HUES48 (cell line): ENCODE measurements at regions not wholly inside any gene's neighbourhood (a gene's known extent, or its start where the extent isn't known, plus 50 kb on each side); places are given as distances from the start of the nearest gene placed in this dataset.

ENCODE experiments used
- H3K27ac ChIP-seq: one replicate; pipeline ENCODE4 v1.7.0; 2013; ENCODE audit warnings: low read depth, low read length, inconsistent platforms
- H3K27me3 ChIP-seq: 2 replicates; pipeline ENCODE4 v1.6.1; 2013; ENCODE audit warnings: mild to moderate bottlenecking, low read length; ENCODE audit not compliant: control insufficient read depth, insufficient read depth
- H3K36me3 ChIP-seq: 2 replicates; pipeline ENCODE4 v1.6.1; 2013; ENCODE audit warnings: low read length; ENCODE audit not compliant: control insufficient read depth, insufficient read depth
- H3K4me1 ChIP-seq: 2 replicates; pipeline ENCODE4 v1.6.1; 2013; ENCODE audit warnings: mild to moderate bottlenecking, low read length; ENCODE audit not compliant: control insufficient read depth, insufficient read depth
- H3K4me3 ChIP-seq: 2 replicates; pipeline ENCODE4 v1.5.1; 2013; ENCODE audit warnings: mild to moderate bottlenecking, low read depth, low read length
- H3K9ac ChIP-seq: 2 replicates; pipeline ENCODE4 v1.6.1; 2013; ENCODE audit warnings: mild to moderate bottlenecking, low read depth, low read length, moderate library complexity
- H3K9me3 ChIP-seq: 2 replicates; pipeline ENCODE4 v1.6.1; 2013; ENCODE audit warnings: low read length; ENCODE audit not compliant: control insufficient read depth, insufficient read depth

DNA sequence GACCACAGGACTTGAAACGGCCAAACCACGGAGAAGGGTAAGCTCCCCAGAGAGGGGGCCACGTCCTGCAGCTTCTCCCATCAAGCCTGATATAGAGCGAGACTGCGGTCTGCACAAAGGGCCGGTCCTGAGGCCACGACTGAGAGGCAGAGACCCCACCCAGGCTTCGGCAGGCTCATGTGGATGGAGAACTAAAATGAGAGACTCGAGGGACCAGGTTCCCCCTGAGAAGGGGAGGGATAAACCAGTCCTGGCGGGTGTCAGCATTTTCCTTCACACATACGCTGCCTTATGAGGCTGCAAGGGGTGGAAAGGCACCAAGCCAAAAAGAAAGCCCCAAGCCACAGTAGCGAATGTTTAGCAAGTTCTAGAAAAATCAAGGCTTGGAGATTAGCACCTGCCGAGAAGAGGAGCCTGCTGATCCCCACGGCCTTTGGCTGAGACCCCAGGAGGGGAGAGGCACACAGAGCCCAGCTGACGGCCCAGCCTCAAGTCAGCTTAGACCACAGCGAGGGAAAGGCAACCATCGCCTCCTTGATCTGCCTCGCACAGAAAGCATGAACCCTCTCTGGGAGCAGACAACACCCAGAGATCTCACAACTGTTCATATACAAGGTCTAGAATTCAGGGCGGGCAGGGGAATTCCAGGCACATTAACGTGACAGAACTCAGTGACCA, 92.6 kb upstream of the RNF32 start:
- Histone ChIP-seq H3K27ac (no peak overlapping the region), H3K27me3 (no peaks in the 10 kb centered on the region)

DNA sequence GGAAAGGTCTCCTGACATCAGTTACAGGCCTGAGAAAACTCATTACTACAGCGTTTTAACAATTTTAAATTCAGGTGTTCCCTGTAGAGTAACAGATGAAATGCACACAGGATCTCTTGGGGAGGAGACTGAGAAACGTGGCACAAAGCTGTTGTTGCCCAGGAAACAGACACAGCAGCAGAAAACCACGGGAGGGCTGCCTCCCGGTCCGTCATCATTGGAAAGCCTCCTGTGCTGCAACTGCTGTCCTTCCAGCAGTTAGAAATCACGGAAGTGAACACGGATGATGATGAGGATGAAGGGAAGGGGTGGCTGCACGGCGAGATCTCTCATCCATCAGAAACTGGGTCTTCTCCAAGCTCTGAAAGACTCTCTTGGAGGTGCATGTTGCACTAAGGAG, 94.6 kb upstream of the RNF32 start:
- H3K36me3 ChIP-seq = no peaks in the 10 kb centered on the region
- H3K27ac ChIP-seq = no peak overlapping the region
- H3K9me3 ChIP-seq = no peaks in the 10 kb centered on the region
- H3K27me3 ChIP-seq = no peaks in the 10 kb centered on the region
- H3K9ac ChIP-seq = no peak overlapping the region
- H3K4me3 ChIP-seq = no peak overlapping the region
- no peaks in the 10 kb centered on the region for H3K4me1 ChIP-seq

More for the DNA sequence above, 92.6 kb upstream of the RNF32 start:
- Histone ChIP-seq H3K36me3 (no peaks in the 10 kb centered on the region), H3K4me1 (no peaks in the 10 kb centered on the region), H3K9ac (no peak overlapping the region), H3K9me3 (no peaks in the 10 kb centered on the region), H3K4me3 (no peak overlapping the region)

DNA sequence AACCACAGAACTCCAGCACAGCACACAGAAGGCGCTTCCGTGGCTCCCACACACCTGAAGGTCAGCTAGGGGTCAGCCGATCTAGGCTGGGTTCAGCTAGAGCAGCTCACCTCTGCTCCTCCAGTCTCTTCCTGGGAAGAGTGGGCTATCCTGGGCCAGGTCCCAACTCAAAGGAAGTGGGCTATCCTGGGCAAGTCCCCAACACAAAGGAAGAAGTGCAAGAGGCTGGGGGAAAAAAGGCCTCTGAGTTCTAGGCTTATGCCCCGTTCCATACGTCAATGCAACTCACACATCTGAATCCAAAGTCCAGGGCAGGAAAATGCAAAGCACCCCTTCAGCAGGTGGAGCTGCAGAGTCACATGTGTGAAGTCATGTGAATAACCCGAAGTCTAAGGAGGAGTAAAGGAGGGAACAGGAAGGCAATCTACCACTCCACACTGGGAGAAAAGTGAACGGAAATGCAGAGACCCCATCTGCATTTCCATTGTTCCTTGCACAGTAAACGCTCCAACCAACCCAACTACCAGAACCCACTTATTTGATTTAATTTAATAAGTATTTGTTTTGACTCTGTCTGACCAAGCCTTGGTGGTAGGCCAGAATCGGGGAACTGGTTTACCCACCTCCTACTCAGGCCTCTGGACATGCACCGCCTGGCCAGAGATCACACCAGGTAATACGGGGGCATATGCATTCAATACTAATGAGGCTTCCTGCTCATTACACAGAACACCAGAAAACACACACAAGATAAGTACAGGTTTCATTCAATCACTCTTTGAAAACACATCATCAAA, 95.5 kb upstream of the RNF32 start:
- no peak overlapping the region for H3K27ac ChIP-seq
- no peak overlapping the region for H3K4me3 ChIP-seq
- H3K4me1 ChIP-seq = no peaks in the 10 kb centered on the region
- H3K9ac ChIP-seq = no peak overlapping the region
- H3K36me3 ChIP-seq = no peaks in the 10 kb centered on the region
- no peaks in the 10 kb centered on the region for H3K9me3 ChIP-seq
- no peaks in the 10 kb centered on the region for H3K27me3 ChIP-seq

DNA sequence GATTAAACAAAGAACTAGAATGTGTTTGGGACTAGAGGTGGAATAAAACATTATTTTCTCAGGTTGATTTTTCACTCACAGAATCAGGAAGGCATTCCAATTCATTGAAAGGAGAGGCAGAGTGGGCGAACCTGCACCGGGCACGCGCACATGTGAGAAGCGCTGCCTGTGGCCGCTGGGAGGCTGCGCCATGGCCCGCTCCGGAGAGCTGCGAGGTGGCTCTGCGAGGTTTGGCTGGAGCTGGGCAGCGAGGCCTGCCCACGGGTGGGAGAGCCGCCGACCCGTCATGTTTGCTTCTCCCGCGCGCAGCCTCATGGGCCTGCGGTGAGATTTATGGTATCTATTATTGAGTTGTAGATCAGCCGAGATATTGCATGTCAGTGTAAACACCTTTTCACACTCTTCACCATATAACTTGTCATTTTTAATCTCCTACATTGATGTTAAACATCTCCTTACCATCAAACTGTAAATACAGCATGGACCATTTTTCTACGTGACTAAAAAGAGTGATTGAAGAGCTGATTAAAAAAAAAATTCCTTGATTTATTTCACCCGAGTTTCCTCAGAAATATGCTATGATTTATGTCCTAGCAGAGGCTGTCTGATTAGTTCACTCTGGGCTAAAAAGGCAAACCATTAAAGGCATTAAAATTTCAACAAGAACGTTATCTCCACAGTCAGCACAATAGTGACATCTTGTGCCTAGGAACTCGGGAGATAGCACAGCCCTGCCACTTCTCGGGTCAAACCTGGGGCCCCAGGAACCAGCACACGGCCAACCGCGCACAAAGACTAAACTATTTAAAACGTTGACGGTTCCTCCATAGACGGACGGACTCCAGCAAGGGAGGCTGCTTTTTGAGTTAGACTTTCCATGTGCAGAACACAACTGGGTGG, 96.6 kb upstream of the RNF32 start:
- no peak overlapping the region for H3K4me3 ChIP-seq
- H3K36me3 ChIP-seq = no peaks in the 10 kb centered on the region
- H3K27me3 ChIP-seq = no peaks in the 10 kb centered on the region
- no peaks in the 10 kb centered on the region for H3K9me3 ChIP-seq
- no peak overlapping the region for H3K9ac ChIP-seq
- H3K27ac ChIP-seq = no peak overlapping the region
- no peaks in the 10 kb centered on the region for H3K4me1 ChIP-seq

DNA sequence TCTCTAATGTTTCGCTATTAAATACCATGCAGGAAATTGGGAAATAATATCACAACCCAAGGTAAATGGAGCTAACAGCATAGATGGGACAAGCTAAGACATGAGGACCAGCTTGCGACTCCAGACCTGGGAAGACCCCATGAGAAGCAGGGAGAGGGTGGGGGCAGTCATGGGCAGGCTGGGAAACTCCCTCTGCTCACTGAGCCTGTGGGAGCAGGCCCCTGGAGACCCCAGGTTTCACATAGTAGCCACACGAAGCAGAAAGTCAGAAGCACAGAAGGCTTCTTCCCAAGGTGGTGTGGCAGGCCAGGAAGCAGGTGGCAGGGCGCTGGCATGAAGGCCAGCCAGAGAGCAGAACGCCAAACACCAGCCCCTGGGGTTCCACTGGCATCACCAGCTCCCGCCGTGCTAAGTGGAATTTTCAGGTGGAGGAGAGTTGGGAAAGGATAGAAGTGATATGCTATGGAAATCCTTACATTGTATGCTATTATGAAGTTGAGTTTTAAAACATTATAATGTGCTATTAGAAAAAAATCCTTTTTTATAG, 99.9 kb upstream of the RNF32 start:
- no peak overlapping the region for H3K27ac ChIP-seq
- H3K9me3 ChIP-seq = no peaks in the 10 kb centered on the region
- H3K4me1 ChIP-seq = no peaks in the 10 kb centered on the region
- H3K27me3 ChIP-seq = no peaks in the 10 kb centered on the region
- no peak overlapping the region for H3K9ac ChIP-seq
- H3K36me3 ChIP-seq = no peaks in the 10 kb centered on the region
- H3K4me3 ChIP-seq = no peak overlapping the region

DNA sequence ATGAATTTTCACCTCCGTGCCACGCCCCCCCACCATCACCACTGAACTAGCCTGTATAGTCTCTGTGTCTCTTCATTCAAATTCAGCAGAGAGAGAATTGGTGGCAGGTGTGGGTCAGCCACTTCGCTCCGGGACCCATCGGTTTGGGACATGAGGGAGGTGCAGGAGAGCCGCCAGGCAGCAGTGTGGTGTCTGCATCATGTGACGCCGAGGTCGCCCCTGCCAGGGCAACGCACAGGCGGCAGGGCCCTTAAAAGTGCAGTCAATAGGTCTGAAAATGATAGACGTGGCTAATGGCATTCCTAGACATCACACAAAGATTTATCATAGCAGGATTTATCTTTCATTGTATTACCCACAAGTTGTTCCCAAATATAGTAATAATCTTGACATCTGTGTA, 100.6 kb upstream of the RNF32 start:
- no peaks in the 10 kb centered on the region for H3K27me3 ChIP-seq
- no peaks in the 10 kb centered on the region for H3K9me3 ChIP-seq
- no peaks in the 10 kb centered on the region for H3K4me1 ChIP-seq
- no peaks in the 10 kb centered on the region for H3K36me3 ChIP-seq
- no peak overlapping the region for H3K27ac ChIP-seq
- no peak overlapping the region for H3K4me3 ChIP-seq
- no peak overlapping the region for H3K9ac ChIP-seq

DNA sequence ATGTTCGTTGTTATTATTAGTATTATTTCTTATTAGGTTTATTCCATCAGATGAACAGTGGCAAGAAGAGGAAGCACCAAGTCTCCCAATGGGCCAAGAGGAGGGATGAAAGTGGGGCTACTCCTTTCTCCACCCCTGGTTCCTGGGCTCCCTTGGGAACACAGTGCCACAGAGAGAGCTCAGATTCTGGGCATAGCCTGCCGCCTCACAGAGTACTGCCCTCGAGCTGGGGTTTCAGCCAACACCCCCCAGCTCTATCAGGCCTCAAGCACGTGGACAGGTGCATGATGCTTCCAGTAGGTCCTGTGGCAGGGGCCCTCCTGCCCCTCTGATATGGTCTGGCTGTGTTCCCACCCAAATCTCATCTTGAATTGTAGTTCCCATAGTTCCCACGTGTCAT, 103.6 kb upstream of the RNF32 start:
- no peaks in the 10 kb centered on the region for H3K27me3 ChIP-seq
- no peaks in the 10 kb centered on the region for H3K36me3 ChIP-seq
- no peak overlapping the region for H3K4me3 ChIP-seq
- H3K9ac ChIP-seq = no peak overlapping the region
- no peaks in the 10 kb centered on the region for H3K4me1 ChIP-seq
- H3K9me3 ChIP-seq = no peaks in the 10 kb centered on the region
- no peak overlapping the region for H3K27ac ChIP-seq

DNA sequence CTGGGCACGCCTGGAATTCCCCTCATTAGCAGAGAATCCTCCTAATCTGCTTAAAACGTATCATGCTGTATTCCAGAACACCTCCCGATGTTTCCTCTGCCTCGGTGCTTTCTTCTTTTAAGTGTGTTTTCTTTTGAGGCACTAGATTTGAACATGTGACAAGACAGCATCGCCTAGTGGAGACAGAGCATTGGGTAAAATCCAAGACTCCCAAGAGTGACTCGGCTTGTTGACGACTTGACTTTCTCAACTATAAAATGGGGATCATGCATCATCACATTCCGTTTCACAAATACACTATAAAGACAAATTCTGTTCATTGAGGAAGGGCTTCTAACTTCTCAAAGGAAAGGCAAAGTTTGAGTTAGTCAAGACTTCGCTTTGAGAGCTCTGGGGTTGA, 105.6 kb upstream of the RNF32 start:
- Histone ChIP-seq H3K4me1 (no peaks in the 10 kb centered on the region), H3K27me3 (no peaks in the 10 kb centered on the region), H3K9me3 (no peaks in the 10 kb centered on the region), H3K27ac (no peak overlapping the region), H3K9ac (no peak overlapping the region), H3K4me3 (no peak overlapping the region), H3K36me3 (no peaks in the 10 kb centered on the region)

DNA sequence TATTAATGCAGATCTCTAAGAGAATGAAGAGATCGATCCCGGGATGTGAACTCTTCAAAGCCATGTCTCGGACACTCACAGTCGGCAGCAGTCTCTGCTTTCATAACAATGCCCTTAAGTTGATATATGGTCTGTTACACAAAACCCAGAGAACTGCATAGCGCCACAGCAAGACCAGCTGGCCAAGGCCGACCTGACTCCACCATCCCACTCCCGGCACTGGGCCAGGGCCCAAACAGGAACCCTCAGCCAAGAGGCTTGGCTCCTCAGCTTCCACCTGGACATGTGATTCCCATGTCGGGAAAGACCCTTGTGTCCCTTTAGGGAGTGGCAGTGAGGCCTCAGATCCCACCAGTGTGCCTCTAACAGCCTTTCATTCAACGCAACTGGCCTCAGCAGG, 106.6 kb upstream of the RNF32 start:
- Histone ChIP-seq H3K36me3 (no peaks in the 10 kb centered on the region), H3K9ac (no peak overlapping the region), H3K4me1 (no peaks in the 10 kb centered on the region), H3K9me3 (no peaks in the 10 kb centered on the region), H3K4me3 (no peak overlapping the region), H3K27me3 (no peaks in the 10 kb centered on the region), H3K27ac (no peak overlapping the region)

DNA sequence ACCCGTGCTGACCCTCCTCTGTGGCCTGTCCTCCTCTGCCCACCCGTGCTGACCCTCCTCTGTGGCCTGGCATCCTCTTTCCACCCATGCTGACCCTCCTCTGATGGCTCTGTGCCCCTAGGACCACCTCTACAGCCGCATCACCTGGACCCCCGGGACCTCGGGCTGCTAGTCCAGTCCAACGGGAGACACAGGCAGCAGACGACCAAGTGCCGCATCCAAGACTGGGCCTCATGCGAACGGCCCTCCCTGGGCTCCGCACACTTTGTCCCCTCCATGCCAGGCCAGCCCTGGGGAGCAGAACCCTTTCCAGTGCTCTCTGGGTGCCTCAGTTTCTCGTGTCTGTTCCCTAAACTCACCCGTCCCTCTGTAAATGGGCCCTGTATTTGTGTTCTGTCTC, 107.2 kb upstream of the RNF32 start:
- Histone ChIP-seq H3K4me1 (no peaks in the 10 kb centered on the region), H3K27ac (no peak overlapping the region), H3K4me3 (no peak overlapping the region), H3K36me3 (no peaks in the 10 kb centered on the region), H3K9me3 (no peaks in the 10 kb centered on the region), H3K9ac (no peak overlapping the region), H3K27me3 (no peaks in the 10 kb centered on the region)
